HepG2 (cell line): ENCODE measurements at regions not wholly inside any gene's neighbourhood (a gene's known extent, or its start where the extent isn't known, plus 50 kb on each side); places are given as distances from the start of the nearest gene placed in this dataset.

Experiments used
- ATAC-seq: fragments of 200-7000 bp; cut with Tn5 transposase; 3 replicates; pipeline ENCODE4 v1.9.1; 2020; ENCODE audit warnings: mild to moderate bottlenecking, moderate library complexity
- BruUV-seq: library from RNA; stranded (reverse); fragments of 400-500 nt; replicated peaks from 2 replicates; lab custom pipeline; 2021; lab: Mats Ljungman, UMichigan
- CTCF ChIA-PET: fragments of 300-600 bp; formaldehyde crosslinking; extraction: SDS; loops from one replicate; lab custom pipeline; 2021; ENCODE audit warnings: low total read pairs, inconsistent platforms, low intra/inter-chr PET ratio; lab: Yijun Ruan, JAX
- POLR2A ChIA-PET: fragments of 350-600 bp; sonication (Branson Sonifier 250); formaldehyde crosslinking; loops from one replicate; lab custom pipeline; 2020; ENCODE audit warnings: antibody characterized with exemption, inconsistent platforms; lab: Yijun Ruan, JAX
- DNase-seq: peaks from one replicate; pipeline ENCODE4 v3.0.0-alpha.2; 2015; ENCODE audit warnings: low spot score
- FAIRE-seq: peaks from 3 replicates; lab custom pipeline; 2011; peaks lifted over from hg19 to GRCh38; lab: Jason Lieb, UNC
- H2AFZ ChIP-seq: one replicate; pipeline ENCODE4 v1.6.1; 2011; ENCODE audit warnings: low read length, inconsistent platforms
- H3K27ac ChIP-seq: fragments of 300-600 bp; 3 replicates; pipeline ENCODE4 v1.8.0; 2011; ENCODE audit warnings: mixed run types, mild to moderate bottlenecking, mixed read lengths, low read length, inconsistent platforms; ENCODE audit not compliant: insufficient read depth; ENCODE audit errors: extremely low read length
- H3K27me3 ChIP-seq, 2 experiments: fragments of 200-600 bp in 1 of 2; 2 replicates in 1 of 2; 3 replicates in 1 of 2; pipeline versions ENCODE4 v1.6.0 to v1.8.0; 2011; ENCODE audit warnings: low read length in 2 of 2, mild to moderate bottlenecking in 2 of 2, moderate library complexity in 2 of 2, inconsistent platforms in 1 of 2; ENCODE audit not compliant: insufficient read depth in 2 of 2, control insufficient read depth in 1 of 2
- H3K36me3 ChIP-seq, 2 experiments: fragments of 200-600 bp in 1 of 2; replicated peaks in 1 of 2; 2 replicates in 1 of 2; 3 replicates in 1 of 2; pipeline versions ENCODE4 v1.5.1 to v1.8.0; 2011; ENCODE audit warnings: low read length in 2 of 2, inconsistent platforms in 1 of 2; ENCODE audit not compliant: insufficient read depth in 2 of 2, control insufficient read depth in 1 of 2
- H3K4me1 ChIP-seq: 2 replicates; pipeline ENCODE4 v1.5.1; 2012; ENCODE audit warnings: low read length, inconsistent platforms; ENCODE audit not compliant: insufficient read depth
- H3K4me2 ChIP-seq: 2 replicates; pipeline ENCODE4 v1.6.0; 2011; ENCODE audit warnings: low read depth, low read length, inconsistent platforms
- H3K4me3 ChIP-seq, 3 experiments: fragments of 200-600 bp in 1 of 3; sonication (generic), shearing (Covaris generic) in 1 of 3; replicated peaks in 1 of 3; 2 replicates each; pipeline ENCODE4 v1.5.1; 2011 to 2016; ENCODE audit warnings: low read length in 3 of 3, inconsistent platforms in 2 of 3, low read depth in 2 of 3, mild to moderate bottlenecking in 2 of 3, control low read depth in 1 of 3, mixed read lengths in 1 of 3; ENCODE audit not compliant: insufficient read depth in 1 of 3
- H3K79me2 ChIP-seq: one replicate; pipeline ENCODE4 v1.6.1; 2011; ENCODE audit warnings: low read length, inconsistent platforms; ENCODE audit not compliant: insufficient read depth
- H3K9ac ChIP-seq: 2 replicates; pipeline ENCODE4 v1.6.0; 2011; ENCODE audit warnings: mild to moderate bottlenecking, low read depth, low read length, inconsistent platforms; ENCODE audit not compliant: insufficient read depth
- H3K9me3 ChIP-seq: 2 replicates; pipeline ENCODE4 v1.5.1; 2012; ENCODE audit warnings: mild to moderate bottlenecking, low read length
- H4K20me1 ChIP-seq: 2 replicates; pipeline ENCODE4 v1.6.0; 2011; ENCODE audit warnings: inconsistent platforms, mild to moderate bottlenecking, low read length, moderate library complexity; ENCODE audit not compliant: insufficient read depth
- SKIL ChIP-seq: sonication (generic); formaldehyde crosslinking; IDR thresholded peaks from 2 replicates; pipeline ENCODE4 v1.8.0; 2022; ENCODE audit warnings: missing genetic modification reagents, mild to moderate bottlenecking, moderate library complexity, borderline replicate concordance
- SOX5 ChIP-seq: IDR thresholded peaks from 2 replicates; pipeline ENCODE4 v1.6.1; 2016; ENCODE audit warnings: borderline replicate concordance
- SRF ChIP-seq: IDR thresholded peaks from 2 replicates; pipeline ENCODE4 v1.6.1; 2011; ENCODE audit warnings: mild to moderate bottlenecking, low read depth, low read length, moderate library complexity
- ZNF563 ChIP-seq: sonication (generic); formaldehyde crosslinking; IDR thresholded peaks from 2 replicates; pipeline ENCODE4 v1.8.0; 2022; ENCODE audit warnings: mild to moderate bottlenecking, moderate library complexity, missing genetic modification reagents
- ZNF605 ChIP-seq: sonication (generic); formaldehyde crosslinking; IDR thresholded peaks from 2 replicates; pipeline ENCODE4 v1.8.0; 2022; ENCODE audit warnings: mild to moderate bottlenecking, missing genetic modification reagents
- in situ Hi-C: cut with HindIII; loops from 2 replicates; pipeline ENCODE4 v1.10.0; 2017; ENCODE audit warnings: low pct_unique_long_range_greater_than_20kb; ENCODE audit not compliant: extremely low pct_ligation_motif_present
- intact Hi-C: fragments of 100-400 bp; cut with micrococcal nuclease; formaldehyde crosslinking; loops from one replicate; pipeline ENCODE4 v1.10.0; 2022; ENCODE audit not compliant: unreplicated experiment
- TF ChIP-seq, protein P1 (sequence below): sonication (generic); formaldehyde crosslinking; IDR thresholded peaks from 2 replicates; pipeline ENCODE4 v1.4.0; 2020; ENCODE audit warnings: low read depth, missing genetic modification reagents

- H3K4me1 ChIP-seq: no peaks in the 10 kb centered on the region
- H3K79me2 ChIP-seq: no peaks in the 10 kb centered on the region
- H3K9ac ChIP-seq: no peak overlapping the region
- intact Hi-C loops: no loop called here
- H4K20me1 ChIP-seq: no peaks in the 10 kb centered on the region
- H3K36me3 ChIP-seq: no peaks in the 10 kb centered on the region
- H3K27me3 ChIP-seq: no peaks in the 10 kb centered on the region
- no peak overlapping the region for H2AFZ ChIP-seq
- H3K4me3 ChIP-seq: no peak overlapping the region
- ATAC-seq (no peak), DNase-seq (no peak), FAIRE-seq (no peak)
- no peak overlapping the region for H3K4me2 ChIP-seq
- BruUV-seq: no TSS peak
- TF ChIP-seq SRF (no peak), SOX5 (CRISPR knock-in tag) (no peak), SKIL (no peak), ZNF605 (CRISPR knock-in tag) (no peak), ZNF563 (CRISPR knock-in tag) (no peak)
- TF ChIP-seq, protein P1, sequence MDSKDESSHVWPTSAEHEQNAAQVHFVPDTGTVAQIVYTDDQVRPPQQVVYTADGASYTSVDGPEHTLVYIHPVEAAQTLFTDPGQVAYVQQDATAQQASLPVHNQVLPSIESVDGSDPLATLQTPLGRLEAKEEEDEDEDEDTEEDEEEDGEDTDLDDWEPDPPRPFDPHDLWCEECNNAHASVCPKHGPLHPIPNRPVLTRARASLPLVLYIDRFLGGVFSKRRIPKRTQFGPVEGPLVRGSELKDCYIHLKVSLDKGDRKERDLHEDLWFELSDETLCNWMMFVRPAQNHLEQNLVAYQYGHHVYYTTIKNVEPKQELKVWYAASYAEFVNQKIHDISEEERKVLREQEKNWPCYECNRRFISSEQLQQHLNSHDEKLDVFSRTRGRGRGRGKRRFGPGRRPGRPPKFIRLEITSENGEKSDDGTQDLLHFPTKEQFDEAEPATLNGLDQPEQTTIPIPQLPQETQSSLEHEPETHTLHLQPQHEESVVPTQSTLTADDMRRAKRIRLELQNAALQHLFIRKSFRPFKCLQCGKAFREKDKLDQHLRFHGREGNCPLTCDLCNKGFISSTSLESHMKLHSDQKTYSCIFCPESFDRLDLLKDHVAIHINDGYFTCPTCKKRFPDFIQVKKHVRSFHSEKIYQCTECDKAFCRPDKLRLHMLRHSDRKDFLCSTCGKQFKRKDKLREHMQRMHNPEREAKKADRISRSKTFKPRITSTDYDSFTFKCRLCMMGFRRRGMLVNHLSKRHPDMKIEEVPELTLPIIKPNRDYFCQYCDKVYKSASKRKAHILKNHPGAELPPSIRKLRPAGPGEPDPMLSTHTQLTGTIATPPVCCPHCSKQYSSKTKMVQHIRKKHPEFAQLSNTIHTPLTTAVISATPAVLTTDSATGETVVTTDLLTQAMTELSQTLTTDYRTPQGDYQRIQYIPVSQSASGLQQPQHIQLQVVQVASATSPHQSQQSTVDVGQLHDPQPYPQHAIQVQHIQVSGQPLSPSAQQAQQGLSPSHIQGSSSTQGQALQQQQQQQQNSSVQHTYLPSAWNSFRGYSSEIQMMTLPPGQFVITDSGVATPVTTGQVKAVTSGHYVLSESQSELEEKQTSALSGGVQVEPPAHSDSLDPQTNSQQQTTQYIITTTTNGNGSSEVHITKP (CRISPR knock-in tag): no peak
- peaks cover 88% of the 10 kb centered on the region for H3K9me3 ChIP-seq
- ChIA-PET POLR2A (no interaction called here), CTCF (no interaction called here)
- H3K27ac ChIP-seq: no peak overlapping the region
- in situ Hi-C loops: no loop called here
Observed at GRCh38 chr2:123737371-123737770, 287.7 kb upstream of the CNTNAP5 start.
